ENCODE measurements at regions not wholly inside any gene's neighbourhood (a gene's known extent, or its start where the extent isn't known, plus 50 kb on each side); places are given as distances from the start of the nearest gene placed in this dataset.
"Not testable (repeated sequence)": the region's sequence is repeated elsewhere in the genome, so short reads cannot be mapped to it uniquely, and the experiment has no call there.

DNA sequence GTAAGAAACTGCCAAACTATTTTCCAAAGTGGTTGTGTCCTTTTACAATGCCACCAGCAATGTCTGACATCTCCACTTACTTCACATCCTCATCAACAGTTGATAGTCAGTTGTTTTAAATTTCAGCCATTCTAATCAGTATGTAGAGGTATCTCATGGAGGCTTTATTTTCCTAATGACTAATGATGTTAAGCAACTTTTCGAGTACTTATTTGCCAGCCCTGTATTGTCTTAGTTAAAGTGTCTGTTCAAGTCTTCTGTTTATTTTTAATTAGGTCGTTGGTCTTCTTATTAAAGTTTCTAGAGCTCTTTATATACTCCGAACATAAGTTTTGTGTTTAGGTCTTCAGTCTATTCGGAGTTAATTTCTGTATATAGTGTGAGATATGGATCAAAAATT is 54.9 kb upstream of the NBPF12 start:
- not testable (repeated sequence) for H3K4me3 ChIP-seq (ENCODE audit: low read depth, low read length)

DNA sequence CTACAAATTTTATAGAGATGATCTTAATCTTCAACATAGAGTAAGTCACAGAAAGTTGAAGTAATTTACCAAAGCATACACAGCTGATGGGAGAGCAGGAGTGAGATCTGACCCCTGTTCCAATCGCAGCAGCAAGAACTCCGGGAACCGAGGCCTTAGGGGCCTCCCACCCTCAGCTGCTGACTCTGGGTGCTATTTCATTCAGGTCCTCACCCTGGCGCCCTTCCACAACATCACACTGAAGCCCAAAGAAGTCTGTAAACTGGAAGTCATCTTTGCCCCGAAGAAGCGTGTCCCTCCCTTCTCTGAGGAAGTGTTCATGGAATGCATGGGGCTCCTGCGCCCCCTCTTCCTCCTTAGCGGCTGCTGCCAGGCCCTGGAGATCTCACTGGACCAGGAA is 57.0 kb upstream of the NBPF12 start:
- H3K4me3 ChIP-seq (ENCODE audit: low read depth, low read length): not testable (repeated sequence)

DNA sequence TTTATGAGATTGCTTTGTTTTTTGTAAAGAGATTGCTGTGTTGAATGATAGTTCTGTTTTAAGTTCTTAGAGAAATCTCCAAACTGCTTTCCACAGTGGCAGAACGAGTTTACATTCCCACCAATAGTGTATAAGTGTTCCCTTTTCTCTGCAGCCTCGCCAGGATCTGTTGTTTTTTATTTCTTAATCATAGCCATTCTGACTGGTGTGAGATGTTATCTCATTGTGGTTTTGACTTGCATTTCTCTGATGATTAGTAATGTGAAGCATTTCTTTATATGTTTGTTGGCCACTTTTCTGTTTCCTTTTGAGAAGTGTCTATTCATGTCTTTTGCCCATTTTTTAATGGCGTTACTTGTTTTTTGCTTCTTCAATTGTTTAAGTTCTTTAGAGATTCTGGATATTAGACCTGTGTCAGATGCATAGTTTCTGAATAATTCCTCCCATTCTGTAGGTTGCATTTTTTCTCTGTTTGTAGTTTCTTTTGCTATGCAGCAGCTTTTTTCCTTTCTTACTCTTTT is 74.3 kb upstream of the NBPF12 start:
- H3K4me3 ChIP-seq (ENCODE audit: low read depth, low read length): not testable (repeated sequence)

DNA sequence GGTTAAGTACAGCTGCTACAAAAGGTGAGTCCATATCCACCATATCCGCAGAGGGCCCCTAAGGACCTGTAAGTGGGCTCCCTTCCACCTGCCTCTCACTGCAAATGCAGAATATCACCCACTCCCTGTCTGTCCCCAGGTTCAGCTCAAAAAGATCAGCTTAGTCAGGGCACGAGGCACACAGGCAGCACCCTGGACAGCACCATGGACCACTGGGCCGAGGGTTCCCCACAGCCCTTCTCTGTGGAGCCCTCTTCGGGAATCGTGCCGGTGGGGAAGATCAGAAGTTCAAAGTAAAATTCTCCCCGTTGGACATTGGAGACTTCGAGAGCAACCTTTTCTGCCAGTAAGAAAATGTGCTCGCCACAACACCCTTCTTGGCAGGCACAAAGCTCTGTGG is 85.0 kb upstream of the NBPF12 start:
- H3K4me3 ChIP-seq (ENCODE audit: low read depth, low read length): not testable (repeated sequence)

DNA sequence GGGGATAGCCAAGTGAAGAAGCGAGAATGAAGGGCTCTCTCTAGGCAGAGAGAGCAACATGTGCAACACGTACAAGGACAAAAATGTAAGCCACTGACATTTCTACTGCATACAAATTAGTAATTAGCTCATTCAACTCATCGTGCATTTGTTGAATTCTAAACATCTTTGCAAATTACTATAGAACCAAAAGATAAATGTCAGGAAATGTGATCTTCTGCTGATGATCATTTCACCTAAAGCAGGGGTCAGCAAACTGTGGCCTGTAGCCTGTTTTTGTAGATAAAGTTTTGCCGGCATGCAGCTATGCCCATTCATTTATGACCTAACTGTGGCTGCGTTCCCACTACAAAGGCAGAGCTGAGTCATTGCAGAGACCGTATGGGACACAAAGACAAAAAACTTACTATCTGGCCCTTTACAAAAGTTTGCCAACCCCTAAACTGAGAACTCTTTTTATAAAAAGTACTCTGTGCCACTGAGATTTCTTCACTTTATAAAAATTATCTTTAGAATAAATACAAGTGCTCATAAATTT is 87.7 kb upstream of the NBPF12 start:
- not testable (repeated sequence) for H3K4me3 ChIP-seq (ENCODE audit: low read depth, low read length)

DNA sequence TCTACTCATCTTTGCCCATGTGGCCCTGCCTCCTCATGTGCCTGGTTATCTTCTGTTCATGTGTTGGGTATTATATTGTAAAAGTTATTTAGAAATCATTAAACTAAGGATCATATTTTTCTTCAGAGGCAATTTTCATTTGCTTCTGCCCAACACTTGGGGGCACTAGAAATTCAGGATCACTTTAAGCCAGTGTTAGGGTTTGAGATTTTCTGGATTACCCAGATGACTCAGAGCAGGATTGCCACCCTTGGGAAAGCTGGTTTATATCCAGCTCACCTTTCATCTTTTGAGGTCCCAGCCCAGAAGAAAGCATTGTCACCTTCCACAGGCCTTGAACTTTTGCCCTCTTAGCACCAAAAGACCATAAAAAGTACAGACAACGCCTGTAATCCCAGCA is 99.4 kb upstream of the NBPF12 start:
- H3K4me3 ChIP-seq (ENCODE audit: low read depth, low read length): not testable (repeated sequence)

DNA sequence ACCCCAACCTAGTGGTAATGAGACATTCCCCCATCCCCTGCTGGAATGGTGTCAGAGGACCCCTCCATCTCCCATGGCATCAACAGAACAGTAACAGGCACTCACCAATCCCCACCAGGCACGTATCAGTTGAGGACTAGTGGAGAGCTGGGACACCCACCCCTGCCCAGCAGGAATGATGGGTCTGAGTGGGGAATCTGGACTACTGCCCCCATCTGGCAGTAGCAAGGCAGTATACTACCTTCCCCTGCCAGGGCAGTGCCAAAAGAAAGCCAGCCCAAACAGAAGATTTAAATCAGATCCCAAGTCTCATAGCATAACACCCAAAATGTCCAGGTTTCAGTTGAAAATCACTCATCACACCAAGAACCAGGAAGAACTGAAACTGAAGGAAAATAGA is 111.2 kb upstream of the NBPF12 start:
- not testable (repeated sequence) for H3K4me3 ChIP-seq (ENCODE audit: low read depth, low read length)

DNA sequence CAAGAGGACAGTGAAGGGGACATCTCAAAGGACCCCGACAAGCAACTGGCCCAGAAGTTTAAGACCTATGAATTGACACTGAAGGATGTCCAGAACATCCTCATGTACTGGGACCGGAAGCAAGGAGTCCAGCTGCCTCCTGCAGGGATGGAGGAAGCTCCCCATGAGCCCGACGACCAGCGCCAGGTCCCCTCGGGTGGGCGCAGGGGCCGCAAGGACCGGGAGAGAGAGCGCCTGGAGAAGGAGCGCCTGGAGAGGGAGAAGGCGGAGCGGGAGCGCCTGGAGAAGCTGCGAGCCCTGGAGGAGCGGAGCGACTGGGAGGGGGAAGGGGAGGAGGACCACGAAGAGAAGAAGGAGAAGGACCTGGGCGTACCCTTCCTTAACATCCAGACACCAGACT is 143.9 kb upstream of the NBPF12 start:
- not testable (repeated sequence) for H3K4me3 ChIP-seq (ENCODE audit: low read depth, low read length)

DNA sequence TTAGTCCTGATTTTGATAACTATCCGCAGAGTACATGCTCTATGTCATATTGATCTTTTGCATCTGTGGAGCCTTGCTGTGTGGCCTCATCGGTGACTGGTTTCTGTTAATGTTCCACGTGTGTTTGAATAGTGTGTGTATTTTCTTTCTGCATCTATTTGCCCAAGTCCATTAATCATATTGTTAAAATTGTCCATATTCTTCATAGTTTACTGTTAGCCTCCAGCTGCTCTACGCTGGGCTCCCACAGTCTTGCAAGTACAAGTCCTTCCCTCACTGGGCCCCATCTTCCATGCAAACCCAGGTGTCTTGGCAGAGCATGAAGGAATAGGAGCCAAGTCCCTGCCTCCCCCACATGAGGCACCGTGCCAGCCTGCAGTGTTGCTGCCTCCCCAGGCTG is 145.4 kb upstream of the NBPF12 start:
- H3K4me3 ChIP-seq (ENCODE audit: low read depth, low read length): not testable (repeated sequence)

DNA sequence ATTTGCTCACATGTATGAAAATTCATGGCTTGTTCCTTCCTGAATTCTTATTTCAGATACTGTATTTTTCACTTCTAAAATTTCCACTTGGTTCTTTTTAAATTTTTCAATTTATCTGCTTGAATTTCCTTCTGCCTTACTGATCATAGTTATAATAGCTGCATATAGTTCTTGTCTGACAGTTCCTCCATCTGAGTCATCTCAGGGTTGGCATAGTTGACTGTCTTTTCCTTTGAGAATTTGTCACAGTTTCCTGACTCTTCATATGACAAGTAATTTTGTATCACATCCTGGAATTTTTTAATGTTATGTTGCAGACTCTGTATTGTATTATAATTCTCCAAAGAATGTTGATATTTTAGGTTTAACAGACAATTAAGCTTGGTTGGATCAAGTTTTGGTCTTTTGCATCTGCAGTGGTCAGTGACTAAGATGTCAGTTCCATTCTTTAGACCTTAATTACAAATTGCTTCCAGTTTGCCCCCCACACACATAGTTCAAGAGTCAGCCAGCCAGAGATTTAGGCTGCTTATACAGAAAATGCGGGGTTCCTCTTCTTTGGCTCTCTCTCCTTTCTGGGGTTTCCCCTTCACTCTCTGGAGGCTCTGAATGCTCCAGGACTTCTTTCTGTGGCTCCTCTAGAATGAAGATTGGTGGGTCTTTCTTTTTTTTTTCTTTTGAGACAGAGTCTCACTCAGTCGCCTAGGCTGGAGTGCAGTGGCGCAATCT is 153.7 kb upstream of the NBPF12 start:
- not testable (repeated sequence) for H3K4me3 ChIP-seq (ENCODE audit: low read depth, low read length)

DNA sequence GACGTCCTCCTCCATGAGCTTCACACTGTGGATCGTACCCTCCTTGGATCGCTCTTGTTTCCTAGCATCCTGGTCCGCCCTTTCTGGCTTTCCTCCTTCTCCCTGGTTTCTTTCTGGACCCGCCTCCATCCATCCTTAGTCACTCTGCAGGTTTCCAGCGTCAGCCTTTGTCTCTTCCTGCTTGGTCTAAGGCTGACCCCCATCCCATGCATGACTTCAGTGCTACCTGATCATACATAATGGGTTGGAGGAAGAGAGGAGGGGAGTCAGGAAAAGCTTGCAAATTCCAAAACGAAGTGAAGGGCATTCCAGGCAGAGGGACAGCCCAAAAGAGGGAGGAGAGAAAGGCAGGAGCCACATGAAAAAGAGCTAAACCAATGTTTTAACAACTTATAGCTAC is 156.9 kb upstream of the NBPF12 start:
- not testable (repeated sequence) for H3K4me3 ChIP-seq (ENCODE audit: low read depth, low read length)

DNA sequence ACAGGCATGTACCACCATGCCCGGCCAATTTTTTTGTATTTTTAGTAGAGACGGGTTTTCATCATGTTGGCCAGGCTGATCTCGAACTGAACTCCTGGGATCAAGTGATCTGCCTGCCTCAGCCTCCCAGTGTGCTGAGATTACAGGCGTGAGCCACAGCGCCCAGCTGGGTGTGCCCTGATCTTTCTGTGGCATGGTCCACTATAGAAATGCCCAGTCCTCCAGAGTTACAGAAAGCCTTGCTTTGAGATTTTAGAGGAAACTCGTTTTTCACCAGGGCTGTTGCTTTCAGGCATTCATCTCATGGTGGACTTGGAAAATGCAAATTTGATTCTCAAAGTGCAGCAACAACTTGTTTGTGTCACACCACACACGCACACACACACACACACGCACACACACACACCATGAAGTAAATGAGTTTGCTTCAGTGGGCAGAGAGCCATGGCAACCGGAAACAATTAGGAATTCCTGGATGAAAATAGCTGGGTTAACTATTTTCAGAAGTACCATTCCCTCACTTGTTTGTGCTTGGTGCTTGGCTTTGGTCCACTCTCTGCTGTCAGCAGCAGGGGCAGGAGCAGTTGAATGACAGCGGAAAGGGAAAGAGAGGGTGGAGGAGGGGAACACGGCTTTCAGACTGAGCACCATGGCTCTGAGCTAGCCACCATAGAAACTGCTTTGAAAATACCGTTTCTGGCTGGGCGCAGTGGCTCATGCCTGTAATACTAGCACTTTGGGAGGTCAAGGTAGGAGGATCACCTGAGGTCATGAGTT is 160.1 kb upstream of the NBPF12 start:
- H3K4me3 ChIP-seq (ENCODE audit: low read depth, low read length): not testable (repeated sequence)

DNA sequence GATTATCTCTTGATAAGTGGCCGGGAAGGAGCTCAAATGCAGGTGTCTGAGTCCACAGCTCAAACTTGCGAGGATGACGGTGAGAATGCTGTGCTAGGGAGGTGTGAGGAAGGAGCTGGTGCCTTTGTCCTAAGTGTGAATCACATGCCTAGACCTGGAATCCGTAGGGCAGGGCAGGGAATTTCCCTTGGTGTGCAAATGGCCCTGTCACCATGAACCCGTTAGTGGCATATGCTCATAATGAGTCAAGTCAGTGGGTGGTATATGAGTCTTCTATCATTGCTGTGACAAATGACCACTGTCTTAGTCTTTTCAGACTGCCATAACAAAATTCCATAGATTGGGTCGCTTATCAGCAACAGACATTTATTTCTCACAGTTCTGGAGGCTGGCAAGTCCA is 163.1 kb upstream of the NBPF12 start:
- not testable (repeated sequence) for H3K4me3 ChIP-seq (ENCODE audit: low read depth, low read length)

DNA sequence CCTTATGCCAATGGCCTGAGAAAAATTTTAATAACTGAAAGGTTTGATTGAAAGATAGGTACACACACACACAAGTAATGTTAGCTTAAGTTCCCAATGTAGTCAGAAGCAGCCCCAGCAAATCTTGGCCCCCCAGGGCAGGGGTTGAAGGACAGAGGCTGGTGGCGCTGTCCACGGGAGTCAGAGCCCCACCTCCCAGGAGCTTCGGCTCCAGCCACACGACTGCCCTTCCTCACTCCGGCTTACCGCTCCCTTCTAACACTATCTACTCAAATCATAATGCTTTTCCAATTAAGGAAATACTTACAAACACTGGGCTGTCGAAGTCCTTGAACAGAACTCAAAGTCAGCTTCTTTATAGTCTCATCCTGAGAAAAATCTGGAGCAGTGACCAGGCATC is 163.9 kb upstream of the NBPF12 start:
- not testable (repeated sequence) for H3K4me3 ChIP-seq (ENCODE audit: low read depth, low read length)

DNA sequence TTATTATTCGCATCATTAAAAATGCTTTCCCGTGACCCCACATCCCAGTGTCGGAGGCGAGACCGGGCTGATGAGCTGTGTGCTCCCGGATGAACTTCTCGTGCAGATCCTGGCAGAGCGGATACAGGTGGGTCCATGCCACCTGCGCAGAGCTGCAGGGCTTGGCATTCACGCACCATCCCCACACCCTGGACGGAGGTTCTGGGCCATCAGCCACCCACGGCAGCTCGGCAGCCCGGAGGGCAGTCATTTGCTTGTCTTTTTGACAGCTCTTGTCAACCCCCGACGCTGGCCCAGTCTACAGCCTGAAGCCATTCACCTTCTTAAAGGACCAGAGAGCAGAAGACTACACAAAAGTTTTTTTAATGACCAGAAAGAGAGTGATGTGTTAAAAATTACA is 166.7 kb upstream of the NBPF12 start:
- H3K4me3 ChIP-seq (ENCODE audit: low read depth, low read length): not testable (repeated sequence)

DNA sequence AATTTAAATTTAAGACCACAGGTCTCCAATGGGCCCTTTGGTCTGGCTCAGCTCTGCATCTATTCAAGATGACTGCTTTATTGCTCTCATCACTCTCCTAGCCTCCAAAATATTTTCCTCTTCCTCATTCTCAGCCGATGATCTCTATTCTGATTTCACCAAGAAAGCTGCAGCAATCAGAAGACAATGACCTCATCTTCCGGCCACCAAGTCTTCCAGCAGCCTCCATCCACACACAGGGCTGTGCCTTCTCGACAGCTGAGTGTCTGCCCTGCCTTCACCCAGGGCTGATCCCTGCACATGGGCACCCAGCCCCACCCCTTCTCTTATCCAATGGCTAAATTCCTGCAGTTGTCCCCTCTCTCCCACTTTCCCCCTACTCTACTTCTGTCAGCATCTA is 167.1 kb upstream of the NBPF12 start:
- H3K4me3 ChIP-seq (ENCODE audit: low read depth, low read length): not testable (repeated sequence)

DNA sequence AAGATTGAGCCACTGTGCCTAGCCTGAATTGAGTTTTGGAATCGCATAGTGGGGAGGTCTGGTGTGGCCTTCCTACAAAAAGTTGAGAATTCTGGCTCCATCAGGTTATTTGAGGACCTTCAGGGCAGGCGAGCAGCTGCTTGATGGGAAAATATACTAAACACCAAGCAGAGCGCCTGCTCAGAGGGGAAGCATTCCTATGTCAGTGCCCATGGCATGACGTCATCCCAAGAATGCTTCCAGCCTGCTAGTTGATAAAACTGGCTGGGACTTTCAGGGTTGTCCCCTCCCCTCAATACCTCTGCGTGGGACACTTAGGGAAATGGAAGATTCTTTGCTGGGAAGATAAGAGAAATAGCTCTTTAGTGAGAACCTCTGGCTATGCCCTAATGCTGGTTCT is 174.9 kb upstream of the NBPF12 start:
- H3K4me3 ChIP-seq (ENCODE audit: low read depth, low read length): not testable (repeated sequence)

DNA sequence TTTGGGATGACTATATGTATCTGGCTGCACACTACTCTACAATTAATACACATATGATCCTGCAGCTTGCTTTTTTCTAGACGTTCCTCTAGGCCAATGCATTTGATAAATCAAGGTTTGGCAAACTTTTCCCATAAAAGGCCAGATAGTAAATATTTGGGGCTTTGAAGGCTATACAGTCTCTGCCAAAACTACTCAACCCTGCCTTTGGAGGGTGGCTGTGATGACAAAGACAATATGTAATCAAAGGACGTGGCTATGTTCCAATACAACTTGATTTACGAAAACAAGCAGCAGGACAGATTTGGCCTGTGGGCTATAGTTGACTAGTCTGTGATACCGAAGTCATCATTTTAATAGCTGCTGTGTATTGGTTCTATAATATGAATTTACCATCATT is 181.3 kb upstream of the NBPF12 start:
- H3K4me3 ChIP-seq (ENCODE audit: low read depth, low read length): not testable (repeated sequence)

DNA sequence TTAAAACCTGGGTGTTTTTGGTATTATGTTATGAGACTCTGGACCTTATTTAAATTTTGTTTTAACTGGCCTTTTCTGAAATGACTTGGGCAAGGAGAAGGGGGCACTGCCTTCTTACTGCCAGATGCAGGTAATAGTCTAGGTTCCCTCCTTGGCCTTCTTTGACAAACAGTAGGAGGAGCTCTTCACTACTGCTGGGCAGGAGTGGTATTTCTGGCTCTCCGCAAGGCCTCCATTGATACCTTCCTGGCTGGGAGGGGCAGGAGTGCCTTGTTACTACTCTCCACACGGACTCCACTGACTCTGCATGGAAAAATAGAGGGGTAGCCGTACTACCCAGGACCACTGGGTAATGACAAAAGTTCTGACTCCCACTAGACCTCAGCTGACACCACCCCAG is 189.4 kb upstream of the NBPF12 start:
- H3K4me3 ChIP-seq (ENCODE audit: low read depth, low read length): not testable (repeated sequence)

DNA sequence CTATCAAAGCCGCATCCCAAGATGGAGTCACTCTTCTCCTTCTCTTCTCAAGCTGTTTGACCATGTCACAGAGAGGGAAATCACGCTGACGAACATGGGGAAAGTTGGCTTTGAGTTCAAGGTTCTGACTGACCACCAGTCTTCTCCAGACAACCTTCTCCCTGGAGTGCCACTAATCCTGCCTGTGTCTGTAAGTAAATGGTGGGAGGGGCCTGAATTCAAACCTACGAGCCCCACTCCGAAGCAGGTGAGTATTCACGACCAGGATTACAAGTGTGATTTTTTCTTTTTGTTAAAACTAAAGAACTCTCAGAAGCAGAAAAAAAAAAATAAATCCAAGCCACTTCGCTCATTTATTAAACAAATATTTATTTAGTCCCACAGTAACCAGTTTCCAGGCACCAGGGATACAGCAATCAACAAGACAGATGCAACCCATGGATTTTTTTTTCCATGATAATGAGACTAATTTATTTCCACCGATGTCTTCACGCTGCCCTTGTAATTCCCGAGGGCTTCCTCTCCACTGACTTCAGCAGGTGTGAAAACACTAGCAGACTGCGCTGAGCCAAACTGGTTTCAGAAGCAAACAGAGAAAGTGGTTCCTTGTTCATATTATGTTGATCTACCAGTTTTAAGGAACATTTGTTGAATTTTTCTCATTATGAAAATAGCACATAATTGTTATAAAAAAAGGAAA is 206.0 kb upstream of the NBPF12 start:
- not testable (repeated sequence) for H3K4me3 ChIP-seq (ENCODE audit: low read depth, low read length)

DNA sequence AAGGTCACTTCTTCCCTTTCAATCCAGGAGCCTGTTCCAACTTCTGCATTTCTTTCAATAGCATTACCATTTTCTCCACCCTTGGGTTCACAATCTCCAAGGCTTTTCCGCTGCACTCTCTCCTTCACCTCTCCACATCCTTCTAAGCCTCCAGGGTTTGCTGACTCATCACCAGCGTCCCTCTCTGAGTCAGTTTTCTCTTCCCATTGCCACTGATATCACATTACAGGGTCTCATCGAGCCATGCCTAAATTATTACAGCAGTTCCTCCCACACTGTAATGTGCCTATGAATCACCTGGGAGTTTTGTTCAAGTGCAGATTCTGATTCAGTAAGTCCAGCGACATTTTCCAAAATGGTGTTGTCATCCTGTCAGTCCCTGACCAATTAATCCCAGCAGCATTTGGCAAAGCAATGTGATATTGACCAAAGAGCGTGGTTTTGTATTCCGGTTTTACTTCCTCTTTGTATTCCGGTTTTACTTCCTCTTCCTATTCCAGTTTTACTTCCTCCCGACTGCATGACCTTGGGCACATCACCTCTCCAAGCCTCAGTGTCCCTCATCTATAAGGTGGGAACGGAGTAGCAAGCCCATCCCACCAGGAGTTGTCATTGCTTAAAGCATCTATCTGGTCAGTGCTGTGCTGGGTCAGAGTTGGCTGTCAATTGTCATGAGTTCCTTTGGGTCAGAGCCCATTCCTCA is 208.3 kb upstream of the NBPF12 start:
- not testable (repeated sequence) for H3K4me3 ChIP-seq (ENCODE audit: low read depth, low read length)

All from GM12875 (cell line).